Muscle layer of colon (tissue), 2 donors: ENCODE measurements at regions not wholly inside any gene's neighbourhood (a gene's known extent, or its start where the extent isn't known, plus 50 kb on each side); places are given as distances from the start of the nearest gene placed in this dataset.
"Not testable (repeated sequence)": the region's sequence is repeated elsewhere in the genome, so short reads cannot be mapped to it uniquely, and the experiment has no call there.

Experiments used
- H3K27ac ChIP-seq: one replicate; pipeline ENCODE4 v1.7.0; 2013; ENCODE audit warnings: low read depth, mild to moderate bottlenecking, low read length, moderate library complexity
- H3K27me3 ChIP-seq, 2 donors: one replicate each; pipeline ENCODE4 v1.7.0; 2013; ENCODE audit warnings: low read length in 2 of 2, mild to moderate bottlenecking in 2 of 2; ENCODE audit not compliant: insufficient read depth in 2 of 2, control insufficient read depth in 1 of 2
- H3K36me3 ChIP-seq: one replicate; pipeline ENCODE4 v1.7.0; 2013; ENCODE audit warnings: mild to moderate bottlenecking, low read length; ENCODE audit not compliant: insufficient read depth
- H3K4me1 ChIP-seq: one replicate; pipeline ENCODE4 v1.7.0; 2013; ENCODE audit warnings: mild to moderate bottlenecking, low read length; ENCODE audit not compliant: insufficient read depth
- H3K4me3 ChIP-seq, 2 donors: one replicate each; pipeline ENCODE4 v1.7.0; 2013; ENCODE audit warnings: low read length in 2 of 2, low read depth in 1 of 2, mild to moderate bottlenecking in 1 of 2, moderate library complexity in 1 of 2
- H3K9ac ChIP-seq: one replicate; pipeline ENCODE4 v1.7.0; 2013; ENCODE audit warnings: low read length
- H3K9me3 ChIP-seq: one replicate; pipeline ENCODE4 v1.7.0; 2013; ENCODE audit warnings: mild to moderate bottlenecking, low read length
- donor health status: abdominal sarcoma.
- donor health status: Adenocarcinoma of cecum.

DNA sequence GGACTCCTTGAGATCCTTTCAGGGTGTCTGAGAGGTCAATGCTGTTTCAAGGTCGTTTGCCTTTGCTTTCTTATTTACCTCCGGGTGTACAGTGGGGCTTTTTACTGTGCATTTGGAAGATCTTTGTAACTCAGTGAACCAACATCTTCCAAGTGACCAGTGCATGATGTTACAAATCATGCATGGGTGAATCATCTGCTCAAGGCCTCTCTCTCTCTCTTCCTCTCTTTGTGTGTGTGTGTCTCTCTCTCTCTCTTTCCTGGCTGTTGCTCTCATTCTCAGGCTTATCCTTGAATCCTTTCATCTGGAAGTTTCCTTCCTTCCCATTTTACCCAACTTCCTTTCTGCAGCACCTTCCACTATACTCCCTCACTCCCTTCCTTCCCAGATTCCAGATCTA, 96.1 kb downstream of the TRIM43 start:
- not testable (repeated sequence) for H3K36me3 ChIP-seq, H3K27me3 ChIP-seq, H3K9me3 ChIP-seq, H3K9ac ChIP-seq, H3K4me3 ChIP-seq, H3K4me1 ChIP-seq, H3K27ac ChIP-seq

- H3K27ac ChIP-seq: not testable (repeated sequence)
These were observed 99.4 kb downstream of the TRIM43 start for GRCh38 chr2:95691210-95691609.

GRCh38 chr2:95693071-95693846, 101.5 kb downstream of the TRIM43 start:
- H3K27ac ChIP-seq, H3K4me3 ChIP-seq, H3K9me3 ChIP-seq, H3K9ac ChIP-seq, H3K27me3 ChIP-seq, H3K4me1 ChIP-seq, H3K36me3 ChIP-seq: not testable (repeated sequence)

More at GRCh38 chr2:95691210-95691609, 99.4 kb downstream of the TRIM43 start:
- H3K36me3 ChIP-seq, H3K9me3 ChIP-seq, H3K4me1 ChIP-seq, H3K27me3 ChIP-seq, H3K4me3 ChIP-seq, H3K9ac ChIP-seq: not testable (repeated sequence)

DNA sequence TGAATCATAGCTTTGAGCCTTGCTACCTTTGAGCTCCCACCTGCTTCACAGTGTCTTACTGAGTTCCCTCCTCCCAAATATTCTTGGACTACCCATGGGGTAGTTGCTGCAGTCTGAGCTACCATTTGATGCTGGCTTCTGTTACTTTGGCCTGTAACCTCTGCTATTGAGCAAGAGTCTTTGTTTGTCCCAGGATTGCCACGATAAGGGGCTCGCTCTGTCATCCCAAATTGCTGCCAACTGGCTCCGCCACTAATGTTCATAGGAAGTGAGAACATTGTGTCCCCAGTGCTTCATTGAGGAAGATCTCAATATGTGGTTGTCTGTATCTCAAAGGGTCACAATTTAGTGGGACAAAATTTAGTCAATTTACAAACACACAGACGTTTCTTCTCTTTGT, 103.8 kb downstream of the TRIM43 start:
- no peaks in the 10 kb centered on the region for H3K9me3 ChIP-seq
- H3K27me3 ChIP-seq: no peaks in the 10 kb centered on the region
- no peak overlapping the region for H3K27ac ChIP-seq
- no peaks in the 10 kb centered on the region for H3K4me1 ChIP-seq
- no peaks in the 10 kb centered on the region for H3K36me3 ChIP-seq
- no peak overlapping the region for H3K9ac ChIP-seq
- no peak overlapping the region for H3K4me3 ChIP-seq

GRCh38 chr2:95698146-95698545, 106.3 kb downstream of the TRIM43 start:
- Histone ChIP-seq H3K4me1 (no peaks in the 10 kb centered on the region), H3K4me3 (no peak overlapping the region), H3K27me3 (no peaks in the 10 kb centered on the region), H3K9ac (no peak overlapping the region), H3K36me3 (no peaks in the 10 kb centered on the region), H3K9me3 (no peaks in the 10 kb centered on the region), H3K27ac (no peak overlapping the region)

DNA sequence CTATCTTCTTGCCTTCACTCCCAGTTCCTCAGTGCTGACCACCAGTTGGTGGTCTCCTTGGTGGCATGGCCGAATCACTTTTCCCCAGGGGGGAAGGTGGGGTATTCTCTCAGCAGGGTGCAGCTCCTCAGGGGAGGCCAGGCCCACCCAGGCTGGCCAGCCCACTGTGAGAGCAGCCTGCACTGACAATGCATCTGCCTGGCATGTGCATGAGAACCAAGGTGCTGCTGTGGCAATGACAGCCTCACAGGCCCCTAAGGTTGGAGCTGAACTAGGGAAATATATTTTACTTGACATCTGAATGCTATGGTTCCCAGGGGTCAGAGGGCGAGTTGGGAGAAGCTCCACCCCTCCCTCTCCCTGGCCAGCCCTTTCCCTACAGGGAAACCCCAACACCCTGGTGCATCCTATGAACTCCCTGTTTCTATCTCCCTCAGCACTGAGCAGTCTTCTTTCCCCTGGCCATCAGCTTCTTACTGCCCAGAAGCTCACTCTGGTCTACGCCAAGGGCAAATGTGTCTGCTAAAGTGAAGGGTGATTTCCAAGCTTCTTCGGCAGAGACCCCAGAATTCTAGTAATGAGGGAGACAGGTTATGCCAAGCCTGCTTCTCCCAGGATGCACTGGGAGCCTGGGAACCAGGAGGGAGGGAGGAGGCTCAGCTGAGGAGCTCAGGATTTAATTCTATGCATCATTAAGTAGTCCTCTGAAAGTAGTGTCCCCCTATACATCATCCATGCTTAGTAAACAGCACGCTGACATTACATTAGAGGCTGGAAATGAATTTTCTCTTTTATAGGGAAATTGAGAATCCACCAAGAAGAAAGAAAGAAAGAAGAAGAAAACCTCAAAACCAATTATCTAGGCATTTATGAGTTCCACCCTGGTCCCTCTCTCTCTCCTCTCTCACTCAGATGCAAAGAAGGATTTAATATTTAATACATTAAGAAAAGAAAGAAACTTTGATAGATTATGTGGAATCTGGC, 107.7 kb downstream of the TRIM43 start:
- H3K9ac ChIP-seq, H3K36me3 ChIP-seq, H3K27me3 ChIP-seq, H3K9me3 ChIP-seq, H3K4me3 ChIP-seq, H3K27ac ChIP-seq, H3K4me1 ChIP-seq: not testable (repeated sequence)

DNA sequence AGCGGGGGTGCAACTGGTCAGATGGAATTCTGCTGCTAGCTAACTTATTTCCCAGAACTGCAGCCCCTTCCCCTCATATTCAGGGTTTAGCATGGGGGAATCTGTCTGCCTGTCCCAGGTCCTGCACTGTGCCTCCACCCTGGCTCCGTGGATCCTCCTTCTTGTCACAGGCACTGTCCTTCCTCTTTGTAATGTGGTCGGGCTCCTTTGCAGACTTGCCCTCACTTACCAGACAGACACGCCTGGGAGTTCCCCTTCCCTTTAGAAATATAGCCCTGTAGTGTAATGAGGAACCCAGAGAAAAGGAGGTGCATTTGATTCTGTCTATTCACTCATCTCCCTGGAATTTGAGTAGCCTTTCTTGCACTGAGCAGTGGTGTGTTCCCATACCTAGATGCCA, 108.7 kb downstream of the TRIM43 start:
- no peak overlapping the region for H3K9ac ChIP-seq
- no peak overlapping the region for H3K27ac ChIP-seq
- H3K9me3 ChIP-seq: no peaks in the 10 kb centered on the region
- no peaks in the 10 kb centered on the region for H3K36me3 ChIP-seq
- H3K27me3 ChIP-seq: no peaks in the 10 kb centered on the region
- H3K4me3 ChIP-seq: no peak overlapping the region
- no peaks in the 10 kb centered on the region for H3K4me1 ChIP-seq

GRCh38 chr2:95702471-95702870, 110.7 kb downstream of the TRIM43 start:
- Histone ChIP-seq H3K27ac (no peak overlapping the region), H3K4me1 (no peaks in the 10 kb centered on the region), H3K27me3 (no peaks in the 10 kb centered on the region), H3K36me3 (no peaks in the 10 kb centered on the region), H3K9ac (no peak overlapping the region), H3K9me3 (no peaks in the 10 kb centered on the region), H3K4me3 (no peak overlapping the region)

DNA sequence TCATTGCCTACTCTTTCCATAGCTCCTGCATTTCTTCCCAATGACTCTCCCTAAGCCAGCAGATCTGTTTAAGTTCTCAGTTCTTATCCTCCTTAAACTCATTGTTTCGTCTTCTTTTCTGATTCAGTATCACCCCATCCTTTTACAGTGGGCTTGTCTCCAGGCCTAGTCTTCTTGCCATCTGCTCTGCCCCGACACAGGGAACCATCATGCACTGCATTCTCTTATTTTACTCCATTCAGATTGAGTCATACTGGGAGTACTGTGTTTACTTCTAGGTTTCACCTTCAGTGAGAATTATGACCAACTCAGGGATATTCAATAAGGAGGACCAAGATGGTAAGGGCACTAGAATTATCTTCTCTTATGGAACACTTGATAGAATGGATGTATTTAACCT, 115.4 kb downstream of the TRIM43 start:
- H3K36me3 ChIP-seq, H3K9me3 ChIP-seq, H3K27ac ChIP-seq, H3K4me3 ChIP-seq, H3K27me3 ChIP-seq, H3K4me1 ChIP-seq, H3K9ac ChIP-seq: not testable (repeated sequence)

- Histone ChIP-seq H3K36me3 (no peaks in the 10 kb centered on the region), H3K9me3 (no peaks in the 10 kb centered on the region), H3K27me3 (no peaks in the 10 kb centered on the region), H3K9ac (no peak overlapping the region), H3K27ac (no peak overlapping the region), H3K4me3 (no peak overlapping the region), H3K4me1 (no peaks in the 10 kb centered on the region)
These were observed 116.0 kb downstream of the TRIM43 start for GRCh38 chr2:95707837-95708236.

DNA sequence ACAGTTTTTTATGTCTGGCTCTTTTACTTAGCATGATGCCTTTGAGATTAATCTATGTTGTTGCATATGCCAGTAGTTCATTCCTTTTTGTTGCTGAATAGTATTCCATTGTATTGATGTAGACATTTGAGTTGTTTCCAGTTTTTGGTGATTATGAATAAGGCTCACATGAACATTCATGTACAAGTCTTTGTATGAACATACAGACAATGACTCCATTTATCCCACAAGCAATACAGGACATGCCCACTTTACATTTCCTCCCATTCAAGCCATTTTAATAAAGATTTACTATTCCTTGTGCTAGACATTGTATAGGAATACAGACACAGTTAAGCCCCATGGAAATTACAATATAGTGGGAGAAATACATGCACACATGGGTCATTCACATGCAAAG, 118.0 kb downstream of the TRIM43 start:
- Histone ChIP-seq H3K9ac (no peak overlapping the region), H3K4me1 (no peaks in the 10 kb centered on the region)

More for the DNA sequence above, 118.0 kb downstream of the TRIM43 start:
- Histone ChIP-seq H3K36me3 (no peaks in the 10 kb centered on the region), H3K4me3 (no peak overlapping the region), H3K27ac (no peak overlapping the region), H3K27me3 (no peaks in the 10 kb centered on the region), H3K9me3 (no peaks in the 10 kb centered on the region)
